IMR-90 (cell line): ENCODE measurements at regions not wholly inside any gene's neighbourhood (a gene's known extent, or its start where the extent isn't known, plus 50 kb on each side); places are given as distances from the start of the nearest gene placed in this dataset.

Experiments
- ATAC-seq: fragments of 200-7000 bp; cut with Tn5 transposase; 2 replicates; pipeline ENCODE4 v1.9.1; 2020; ENCODE audit warnings: low read depth, mild to moderate bottlenecking, moderate library complexity
- BruUV-seq: library from RNA; stranded (reverse); fragments of 400-500 nt; replicated peaks from 2 replicates; lab custom pipeline; 2021; lab: Mats Ljungman, UMichigan
- CTCF ChIA-PET: fragments of 300-600 bp; formaldehyde crosslinking; extraction: SDS; loops from one replicate; lab custom pipeline; 2021; ENCODE audit warnings: antibody characterized with exemption; lab: Yijun Ruan, JAX
- POLR2A ChIA-PET: fragments of 300-600 bp; sonication (Branson Sonifier 250); formaldehyde crosslinking; loops from one replicate; lab custom pipeline; 2022; ENCODE audit warnings: antibody characterized with exemption; ENCODE audit not compliant: unreplicated experiment; lab: Charles Lee
- DNase-seq: peaks from one replicate; pipeline ENCODE4 v3.0.0; 2013
- H2AFZ ChIP-seq: replicated peaks from 2 replicates; pipeline ENCODE3; 2013; ENCODE audit warnings: low read length, mild to moderate bottlenecking; ENCODE audit not compliant: poor library complexity
- H2AK5ac ChIP-seq: 2 replicates; pipeline ENCODE4 v1.6.1; 2013; ENCODE audit warnings: low read depth, low read length, inconsistent platforms
- H2AK9ac ChIP-seq: replicated peaks from 2 replicates; pipeline ENCODE3; 2013; ENCODE audit warnings: mild to moderate bottlenecking, low read depth, low read length, moderate library complexity; ENCODE audit not compliant: poor library complexity
- H2BK120ac ChIP-seq: 2 replicates; pipeline ENCODE4 v1.6.1; 2013; ENCODE audit warnings: low read depth, low read length, inconsistent platforms
- H2BK15ac ChIP-seq: 3 replicates; pipeline ENCODE4 v1.6.1; 2013; ENCODE audit warnings: low read depth, low read length, inconsistent platforms
- H2BK20ac ChIP-seq: 2 replicates; pipeline ENCODE4 v1.6.1; 2013; ENCODE audit warnings: low read depth, mild to moderate bottlenecking, inconsistent platforms, low read length, moderate library complexity
- H2BK5ac ChIP-seq: 2 replicates; pipeline ENCODE4 v1.6.1; 2013; ENCODE audit warnings: mild to moderate bottlenecking, low read depth, low read length, inconsistent platforms; ENCODE audit not compliant: poor library complexity, severe bottlenecking
- H3K14ac ChIP-seq: replicated peaks from 2 replicates; pipeline ENCODE4 v1.6.1; 2013; ENCODE audit warnings: low read depth, low read length, inconsistent platforms
- H3K18ac ChIP-seq: 2 replicates; pipeline ENCODE4 v1.6.1; 2013; ENCODE audit warnings: low read depth, low read length, control low read depth
- H3K23ac ChIP-seq: 2 replicates; pipeline ENCODE4 v1.6.1; 2013; ENCODE audit warnings: low read depth, low read length, inconsistent platforms
- H3K27ac ChIP-seq: 2 replicates; pipeline ENCODE4 v1.5.1; 2013; ENCODE audit warnings: mild to moderate bottlenecking, control low read depth, low read length; ENCODE audit not compliant: insufficient read depth
- H3K27me3 ChIP-seq: 2 replicates; pipeline ENCODE4 v1.6.1; 2013; ENCODE audit warnings: low read length; ENCODE audit not compliant: control insufficient read depth, insufficient read depth
- H3K36me3 ChIP-seq: 2 replicates; pipeline ENCODE4 v1.6.1; 2013; ENCODE audit warnings: low read length, mixed read lengths; ENCODE audit not compliant: control insufficient read depth, insufficient read depth
- H3K4ac ChIP-seq: 2 replicates; pipeline ENCODE4 v1.6.1; 2013; ENCODE audit warnings: low read depth, low read length, inconsistent platforms
- H3K4me1 ChIP-seq: 2 replicates; pipeline ENCODE4 v1.6.1; 2013; ENCODE audit warnings: low read length, mixed read lengths; ENCODE audit not compliant: control insufficient read depth, insufficient read depth
- H3K4me2 ChIP-seq: 2 replicates; pipeline ENCODE4 v1.6.1; 2013; ENCODE audit warnings: low read depth, mild to moderate bottlenecking, control low read depth, low read length, moderate library complexity
- H3K4me3 ChIP-seq: 2 replicates; pipeline ENCODE4 v1.5.1; 2013; ENCODE audit warnings: low read depth, mild to moderate bottlenecking, control low read depth, low read length, moderate library complexity; ENCODE audit not compliant: insufficient read depth
- H3K56ac ChIP-seq: 2 replicates; pipeline ENCODE4 v1.6.1; 2013; ENCODE audit warnings: low read length, inconsistent platforms; ENCODE audit not compliant: insufficient read depth; ENCODE audit errors: extremely low read depth
- H3K79me1 ChIP-seq, 2 experiments: 2 replicates each; pipeline ENCODE4 v1.6.1; 2013; ENCODE audit warnings: low read length in 2 of 2, inconsistent platforms in 1 of 2, low read depth in 1 of 2
- H3K9ac ChIP-seq: 2 replicates; pipeline ENCODE4 v1.6.1; 2013; ENCODE audit warnings: low read depth, low read length, control low read depth
- H3K9me1 ChIP-seq: 2 replicates; pipeline ENCODE4 v1.6.1; 2013; ENCODE audit warnings: low read length, inconsistent platforms; ENCODE audit not compliant: insufficient read depth
- H3K9me3 ChIP-seq: 2 replicates; pipeline ENCODE4 v1.6.1; 2013; ENCODE audit warnings: low read length; ENCODE audit not compliant: control insufficient read depth, insufficient read depth
- H4K20me1 ChIP-seq: 2 replicates; pipeline ENCODE4 v1.6.1; 2013; ENCODE audit warnings: low read length, inconsistent platforms; ENCODE audit not compliant: insufficient read depth
- H4K5ac ChIP-seq: 2 replicates; pipeline ENCODE4 v1.6.1; 2013; ENCODE audit warnings: mild to moderate bottlenecking, low read depth, low read length, control low read depth
- H4K8ac ChIP-seq, 2 experiments: 2 replicates each; pipeline ENCODE4 v1.6.1; 2013; ENCODE audit warnings: low read depth in 2 of 2, low read length in 2 of 2, control low read depth in 1 of 2, inconsistent platforms in 1 of 2
- H4K91ac ChIP-seq: 2 replicates; pipeline ENCODE4 v1.6.1; 2013; ENCODE audit warnings: low read depth, low read length, inconsistent platforms; ENCODE audit not compliant: insufficient read depth
- BHLHE40 ChIP-seq: fragments of 150-350 bp; IDR thresholded peaks from 2 replicates; pipeline ENCODE4 v1.6.1; 2016; ENCODE audit warnings: mild to moderate bottlenecking, low read depth, low read length
- CEBPB ChIP-seq: IDR thresholded peaks from 2 replicates; pipeline ENCODE4 v1.6.1; 2012; ENCODE audit warnings: low read depth, low read length, improper control_type of control experiment
- CHD1 ChIP-seq: IDR thresholded peaks from 2 replicates; pipeline ENCODE4 v1.6.1; 2012; ENCODE audit warnings: low read depth, low read length, improper control_type of control experiment
- CTCF ChIP-seq: conservative IDR thresholded peaks from 2 replicates; pipeline ENCODE4 v1.5.1; 2012; ENCODE audit warnings: mild to moderate bottlenecking, low read depth, low read length, improper control_type of control experiment
- ELK1 ChIP-seq: fragments of 150-350 bp; IDR thresholded peaks from 2 replicates; pipeline ENCODE4 v1.6.1; 2016; ENCODE audit warnings: low read depth, mild to moderate bottlenecking, low read length, moderate library complexity, borderline replicate concordance
- FOS ChIP-seq: fragments of 150-350 bp; IDR thresholded peaks from 2 replicates; pipeline ENCODE4 v1.6.1; 2016; ENCODE audit warnings: low read depth, low read length
- MAFK ChIP-seq: IDR thresholded peaks from 2 replicates; pipeline ENCODE4 v1.6.1; 2012; ENCODE audit warnings: low read depth, low read length, improper control_type of control experiment
- MAZ ChIP-seq: IDR thresholded peaks from 2 replicates; pipeline ENCODE4 v1.6.1; 2012; ENCODE audit warnings: low read depth, mild to moderate bottlenecking, low read length, improper control_type of control experiment, moderate library complexity, borderline replicate concordance
- NFE2L2 ChIP-seq: fragments of 150-350 bp; IDR thresholded peaks from 2 replicates; pipeline ENCODE4 v1.6.1; 2016; ENCODE audit warnings: low read depth, mild to moderate bottlenecking, low read length
- POLR2A ChIP-seq: IDR thresholded peaks from 2 replicates; pipeline ENCODE4 v1.6.1; 2012; ENCODE audit warnings: mild to moderate bottlenecking, low read depth, low read length
- RAD21 ChIP-seq: IDR thresholded peaks from 2 replicates; pipeline ENCODE4 v1.6.1; 2012; ENCODE audit warnings: low read length, improper control_type of control experiment
- RCOR1 ChIP-seq: IDR thresholded peaks from 2 replicates; pipeline ENCODE4 v1.6.1; 2012; ENCODE audit warnings: mild to moderate bottlenecking, low read length, improper control_type of control experiment; ENCODE audit not compliant: insufficient replicate concordance
- RFX5 ChIP-seq: IDR thresholded peaks from 2 replicates; pipeline ENCODE4 v1.8.0; 2012; ENCODE audit warnings: low read depth, mild to moderate bottlenecking, low read length, moderate library complexity
- SMC3 ChIP-seq: fragments of 150-350 bp; IDR thresholded peaks from 2 replicates; pipeline ENCODE4 v1.6.1; 2016; ENCODE audit warnings: low read depth, mild to moderate bottlenecking, antibody characterized with exemption, low read length, moderate library complexity
- WGBS, 2 experiments: methylation state at CpG; one replicate each; pipeline versions ENCODE4 v1.1.5 to v1.1.7; 2013; ENCODE audit warnings: missing lambda C conversion rate in 2 of 2; ENCODE audit not compliant: insufficient read length in 1 of 2; ENCODE audit errors: extremely low coverage in 2 of 2; 5-methylcytosine and 5-hydroxymethylcytosine counted together
- dilution Hi-C: fragments of 300-500 bp; cut with HindIII; formaldehyde crosslinking; loops from one replicate; pipeline ENCODE4 v1.14.3; 2018; ENCODE audit warnings: low sequenced_read_pairs; ENCODE audit not compliant: unreplicated experiment
- in situ Hi-C: fragments of 300-500 bp; cut with MboI; formaldehyde crosslinking; loops from 3 replicates; pipeline ENCODE4 v1.14.3; 2019; ENCODE audit warnings: low sequenced_read_pairs, inconsistent platforms, mixed read lengths
- intact Hi-C: fragments of 100-400 bp; cut with micrococcal nuclease; formaldehyde crosslinking; loops from 2 replicates; pipeline ENCODE4 v1.10.0; 2022
- TF ChIP-seq, protein P1 (sequence below): fragments of 150-350 bp; IDR thresholded peaks from 2 replicates; pipeline ENCODE4 v1.6.1; 2017; ENCODE audit warnings: mild to moderate bottlenecking, antibody characterized with exemption, low read length, low read depth

DNA sequence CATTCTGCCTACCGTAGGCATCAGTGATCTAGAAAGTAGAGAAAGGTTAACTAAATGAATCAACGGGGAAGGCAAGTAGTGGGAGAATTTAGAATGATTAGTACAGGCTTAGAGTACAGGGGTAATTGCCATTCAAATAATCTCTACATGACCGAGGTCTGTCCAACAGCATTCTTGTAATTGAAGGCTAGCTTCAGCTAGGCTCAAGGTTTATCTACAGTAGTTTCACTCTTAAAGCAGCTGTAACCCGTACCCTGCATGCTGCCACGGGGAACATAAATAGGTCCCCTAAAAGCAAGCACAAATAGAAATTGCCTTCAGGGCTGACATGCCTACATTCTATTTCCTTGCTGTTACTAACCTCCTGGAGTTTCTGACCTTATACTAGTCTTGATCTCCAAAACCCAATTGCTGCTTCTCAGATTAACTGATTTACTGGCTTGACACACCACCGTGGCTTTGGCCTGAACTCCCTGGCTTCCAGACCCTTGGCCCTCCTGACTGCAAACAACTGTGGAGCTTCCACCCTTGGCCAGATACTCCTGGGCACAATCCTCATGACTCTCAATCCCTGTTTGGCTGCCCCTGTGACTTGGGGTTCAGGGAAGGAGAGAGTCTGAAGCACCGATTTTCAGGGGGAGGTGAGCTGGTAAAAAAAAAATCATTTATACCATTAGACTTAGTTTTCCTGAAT, 242.1 kb upstream of the FOXN3 start:
- Histone ChIP-seq H2BK15ac (0 out of 3 replicates have a peak overlapping the region, but pooled peaks have one; percentile 49), H3K36me3 (no peaks in the 10 kb centered on the region), H3K27me3 (no peaks in the 10 kb centered on the region), H3K56ac (no peak overlapping the region), H2BK5ac (no peak overlapping the region), H3K4me3 (no peak overlapping the region), H3K4ac (peak overlapping the region; percentile 39; the same call in 1 of the 2 replicates), H3K4me2 (peak overlapping the region; percentile 48), H3K23ac (no peak overlapping the region), H2BK20ac (no peak overlapping the region), H2AFZ (peak overlapping the region; percentile 69), H3K18ac (peak overlapping the region; percentile 26), H3K9ac (no peak overlapping the region), H3K9me1 (no peaks in the 10 kb centered on the region; the same call in 1 of the 2 replicates), H3K14ac (peak overlapping the region; percentile 82), H3K79me1 (no peaks in the 10 kb centered on the region), H3K27ac (no peak overlapping the region), H3K4me1 (peaks cover 3% of the 10 kb centered on the region), H3K9me3 (peaks cover 3% of the 10 kb centered on the region), H4K20me1 (no peaks in the 10 kb centered on the region), H2AK5ac (0 out of 2 replicates have a peak overlapping the region, but pooled peaks have one; percentile 1), H2BK120ac (no peak overlapping the region; the same call in 1 of the 2 replicates), H4K5ac (peak overlapping the region; percentile 12; the same call in 1 of the 2 replicates), H4K8ac (peak overlapping the region in 1 of 2 experiments; percentile 28; a peak in 2 of 4 replicates), H2AK9ac (no peak overlapping the region), H4K91ac (no peak overlapping the region; the same call in 1 of the 2 replicates)
- intact Hi-C loops, result no loop called here
- dilution Hi-C loops, result no loop called here
- CTCF ChIA-PET, result no interaction called here
- ATAC-seq (peak; percentile 46; the same call in 1 of the 2 replicates), DNase-seq (no peak)
- in situ Hi-C loops, result no loop called here
- WGBS, 2 experiments, result 71% methylated on average over 2 of the region's 7 CpGs; no CpG with 5 or more reads in 1 of the 2 experiments
- no TSS peak for BruUV-seq
- POLR2A ChIA-PET, result no interaction called here
- TF ChIP-seq CHD1 (no peak), MAFK (no peak), BHLHE40 (no peak), CTCF (no peak), NFE2L2 (no peak), MAZ (no peak), RAD21 (no peak), FOS (no peak), ELK1 (no peak), RFX5 (no peak), RCOR1 (no peak), CEBPB (no peak), SMC3 (no peak), POLR2A (no peak)
- TF ChIP-seq, protein P1, sequence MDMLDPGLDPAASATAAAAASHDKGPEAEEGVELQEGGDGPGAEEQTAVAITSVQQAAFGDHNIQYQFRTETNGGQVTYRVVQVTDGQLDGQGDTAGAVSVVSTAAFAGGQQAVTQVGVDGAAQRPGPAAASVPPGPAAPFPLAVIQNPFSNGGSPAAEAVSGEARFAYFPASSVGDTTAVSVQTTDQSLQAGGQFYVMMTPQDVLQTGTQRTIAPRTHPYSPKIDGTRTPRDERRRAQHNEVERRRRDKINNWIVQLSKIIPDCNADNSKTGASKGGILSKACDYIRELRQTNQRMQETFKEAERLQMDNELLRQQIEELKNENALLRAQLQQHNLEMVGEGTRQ, result no peak
